GM21515 (cell line): ENCODE measurements at regions not wholly inside any gene's neighbourhood (a gene's known extent, or its start where the extent isn't known, plus 50 kb on each side); places are given as distances from the start of the nearest gene placed in this dataset.

Experiments used
- ATAC-seq: cut with Tn5 transposase; IDR thresholded peaks from one replicate; pipeline ENCODE4 v1.9.1; 2021; ENCODE audit not compliant: unreplicated experiment

DNA sequence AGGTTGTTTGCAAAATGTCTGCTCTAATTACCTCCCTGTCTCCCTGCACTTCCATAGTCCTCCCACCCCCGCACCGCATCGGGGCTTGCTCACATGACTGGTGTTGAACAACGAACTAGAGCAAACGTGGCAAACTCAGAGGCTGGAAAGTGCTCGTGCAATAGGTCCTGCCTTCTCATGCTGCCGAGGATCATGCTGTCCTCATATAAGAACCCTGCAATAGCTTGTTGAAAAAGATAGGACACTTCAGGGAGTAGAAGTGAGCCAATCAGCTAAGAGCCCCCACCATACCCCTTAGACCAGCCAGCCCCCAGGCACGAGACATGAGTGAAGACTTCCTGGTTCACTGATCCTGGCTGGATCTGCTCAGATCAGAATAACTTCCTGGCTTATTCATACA is 219.2 kb downstream of the C6orf118 start:
- no peak for ATAC-seq

DNA sequence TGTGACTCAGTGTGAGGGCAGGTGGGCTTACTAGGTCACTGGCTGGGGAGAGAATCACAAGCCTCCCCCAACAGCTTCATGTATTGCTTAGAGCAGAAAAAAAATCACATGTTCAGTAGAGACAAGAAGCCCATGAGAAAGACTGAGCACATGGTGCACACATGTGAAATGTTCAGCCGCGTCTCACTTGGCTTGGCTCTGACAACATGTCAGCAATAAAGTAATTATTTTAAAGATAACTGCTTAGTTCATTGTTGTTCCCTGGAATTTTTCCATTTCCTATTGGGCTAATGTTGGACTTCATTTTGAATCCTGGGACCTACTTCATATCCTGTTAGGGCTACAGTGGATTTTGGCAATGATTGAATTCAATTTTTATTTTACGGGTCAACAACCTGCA is 222.6 kb downstream of the C6orf118 start:
- no peak for ATAC-seq

DNA sequence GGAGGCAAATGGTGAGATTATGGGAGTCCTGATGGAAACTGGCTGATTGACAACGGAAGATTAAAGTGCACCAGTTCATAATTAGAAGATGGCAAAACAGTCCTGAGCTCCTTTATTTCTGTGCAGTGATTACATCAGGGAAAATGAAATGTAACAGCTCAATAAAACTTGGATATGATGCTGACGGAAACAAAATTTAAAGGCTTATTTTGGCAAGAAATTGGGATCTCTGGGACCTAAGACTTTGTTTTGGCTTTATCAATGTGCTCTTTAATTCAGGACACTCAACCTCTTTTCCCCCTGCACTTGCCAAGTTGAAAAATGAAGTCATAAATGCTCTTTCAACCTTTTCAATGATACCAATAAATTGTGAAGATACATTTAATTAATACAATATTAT is 226.8 kb downstream of the C6orf118 start:
- no peak for ATAC-seq

DNA sequence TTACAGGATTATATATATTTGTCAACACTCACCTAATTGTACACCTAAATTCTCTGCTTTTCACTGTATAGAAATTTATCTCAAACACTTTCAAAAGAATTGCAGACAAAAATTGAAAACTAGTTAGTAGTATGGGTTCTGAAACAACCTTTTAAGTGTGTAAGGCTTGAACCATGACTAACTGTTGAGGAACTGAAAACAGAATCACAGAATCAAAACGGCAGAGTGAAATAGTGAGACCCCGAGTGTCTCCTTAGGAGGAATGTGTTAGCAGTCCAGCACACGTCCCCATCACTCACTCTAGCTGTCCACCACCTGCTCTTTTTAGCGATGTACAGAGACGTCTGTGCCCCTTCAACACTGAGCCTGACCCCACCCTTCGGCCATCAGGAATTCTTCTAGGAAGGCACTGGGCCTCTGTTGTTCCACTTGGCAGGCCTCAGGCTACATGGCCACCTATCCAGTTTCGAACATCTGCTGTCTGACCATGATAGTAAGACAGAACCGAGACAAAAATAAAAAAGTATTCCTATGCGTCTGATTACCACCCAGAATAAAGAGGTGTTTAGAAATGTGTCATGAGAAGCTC is 227.4 kb downstream of the C6orf118 start:
- no peak for ATAC-seq

DNA sequence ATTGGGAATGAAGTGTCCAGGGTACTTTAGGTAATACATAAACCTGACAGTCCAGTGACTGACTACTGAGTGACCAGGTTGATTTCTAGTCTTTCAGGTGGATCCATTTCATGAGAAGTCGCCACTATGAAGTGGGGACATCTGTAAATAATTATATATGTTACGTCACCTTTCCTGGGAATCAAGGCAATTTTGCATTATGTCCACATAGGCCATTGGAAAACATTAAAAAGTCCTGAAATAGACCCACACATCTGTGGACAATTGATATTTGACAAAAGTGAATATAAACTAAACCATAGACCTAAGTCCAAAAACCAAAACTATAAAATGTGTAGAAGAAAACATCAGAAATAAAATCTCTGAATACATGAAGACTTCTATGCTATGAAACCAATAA is 231.5 kb downstream of the C6orf118 start:
- ATAC-seq, result no peak

DNA sequence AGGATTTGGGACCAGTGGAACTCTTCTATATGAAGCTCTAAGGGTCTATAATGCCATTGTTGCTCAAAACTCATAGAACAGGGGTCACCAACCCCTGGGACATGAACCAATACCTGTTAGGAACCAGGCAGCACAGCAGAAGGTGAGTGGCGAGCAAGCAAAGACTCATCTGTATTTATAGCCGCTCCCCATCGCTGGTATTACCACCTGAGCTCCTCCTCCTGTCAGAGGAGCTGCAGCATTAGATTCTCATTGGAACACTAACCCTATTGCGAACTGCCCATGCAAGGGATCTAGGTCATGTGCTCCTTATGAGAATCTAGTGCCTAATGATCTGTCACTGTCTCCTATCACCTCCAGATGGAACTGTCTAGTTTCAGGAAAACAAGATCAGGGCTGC is 237.5 kb downstream of the C6orf118 start:
- no peak for ATAC-seq

DNA sequence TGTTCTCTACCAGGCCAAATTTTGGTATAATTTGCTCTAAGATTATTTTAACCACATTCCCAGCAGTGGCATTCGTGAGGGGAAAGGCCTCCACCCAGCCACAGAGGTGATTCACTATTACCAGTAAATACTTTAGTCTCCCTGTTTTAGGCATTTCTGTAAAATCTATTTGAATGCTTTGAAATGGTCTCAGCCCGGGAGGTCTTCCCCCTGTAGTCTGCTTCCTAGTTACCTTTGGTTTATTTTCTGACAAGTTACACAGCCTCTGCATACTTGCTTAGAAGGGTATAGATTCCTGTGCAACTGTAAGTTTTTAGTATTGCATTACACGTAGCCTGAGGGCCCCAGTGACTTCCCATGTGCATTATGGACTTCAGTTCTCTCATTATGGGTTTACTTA is 248.7 kb downstream of the C6orf118 start:
- ATAC-seq, result no peak

DNA sequence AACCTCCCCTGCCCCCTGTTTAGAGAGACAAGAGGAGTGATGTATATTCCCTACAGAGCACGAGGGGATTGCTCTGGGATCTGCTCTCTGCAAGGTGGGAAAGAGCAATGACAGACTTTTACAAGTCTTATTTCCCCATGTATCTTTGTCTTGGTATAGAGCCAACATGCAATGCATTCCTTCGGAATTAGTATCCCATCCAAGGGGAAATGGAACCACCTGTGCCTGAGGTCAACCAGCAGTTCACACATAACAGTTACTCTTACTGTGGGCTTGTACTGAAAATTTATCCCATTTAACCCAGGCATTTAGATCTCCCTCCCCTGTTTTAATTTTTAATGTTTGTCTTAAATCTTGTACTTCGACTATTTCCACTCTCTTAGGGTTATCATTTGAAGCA is 250.4 kb downstream of the C6orf118 start:
- no peak for ATAC-seq

DNA sequence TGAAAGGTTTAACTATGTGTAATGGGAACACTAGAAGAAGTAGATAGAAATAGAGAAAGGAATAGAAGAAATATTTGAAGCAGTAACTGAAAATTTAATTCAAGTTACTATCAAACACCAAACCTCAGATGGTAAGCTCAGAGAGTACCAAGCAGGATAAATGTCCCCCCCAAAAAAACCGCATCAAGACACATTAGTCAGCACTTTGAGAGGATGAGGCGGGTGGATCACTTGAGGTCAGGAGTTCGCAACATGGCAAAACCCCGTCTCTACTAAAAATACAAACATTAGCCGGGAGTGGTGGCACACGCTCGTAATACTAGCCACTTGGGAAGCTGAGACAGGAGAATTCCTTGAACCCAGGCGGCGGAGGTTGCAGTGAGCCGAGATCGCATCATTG is 253.1 kb downstream of the C6orf118 start:
- ATAC-seq, result no peak

DNA sequence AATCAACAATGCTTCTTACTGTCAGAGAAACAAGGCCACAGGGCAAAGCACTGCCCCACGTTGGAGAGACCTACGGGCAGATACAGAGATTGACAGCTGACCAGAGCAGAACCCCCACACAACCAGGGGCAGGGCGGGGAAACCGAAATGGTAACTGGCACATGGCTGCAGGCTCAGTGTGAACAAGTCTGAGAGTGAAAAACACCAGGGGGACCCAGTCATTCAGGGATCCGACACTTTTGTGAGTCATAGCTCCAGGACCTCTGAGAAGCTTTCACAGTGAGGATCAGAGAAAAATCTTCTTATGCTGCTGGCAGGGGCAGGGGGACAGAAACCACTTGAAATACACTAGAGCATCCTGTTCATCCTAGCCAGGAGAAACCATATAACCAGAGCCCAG is 254.2 kb downstream of the C6orf118 start:
- ATAC-seq, result no peak

DNA sequence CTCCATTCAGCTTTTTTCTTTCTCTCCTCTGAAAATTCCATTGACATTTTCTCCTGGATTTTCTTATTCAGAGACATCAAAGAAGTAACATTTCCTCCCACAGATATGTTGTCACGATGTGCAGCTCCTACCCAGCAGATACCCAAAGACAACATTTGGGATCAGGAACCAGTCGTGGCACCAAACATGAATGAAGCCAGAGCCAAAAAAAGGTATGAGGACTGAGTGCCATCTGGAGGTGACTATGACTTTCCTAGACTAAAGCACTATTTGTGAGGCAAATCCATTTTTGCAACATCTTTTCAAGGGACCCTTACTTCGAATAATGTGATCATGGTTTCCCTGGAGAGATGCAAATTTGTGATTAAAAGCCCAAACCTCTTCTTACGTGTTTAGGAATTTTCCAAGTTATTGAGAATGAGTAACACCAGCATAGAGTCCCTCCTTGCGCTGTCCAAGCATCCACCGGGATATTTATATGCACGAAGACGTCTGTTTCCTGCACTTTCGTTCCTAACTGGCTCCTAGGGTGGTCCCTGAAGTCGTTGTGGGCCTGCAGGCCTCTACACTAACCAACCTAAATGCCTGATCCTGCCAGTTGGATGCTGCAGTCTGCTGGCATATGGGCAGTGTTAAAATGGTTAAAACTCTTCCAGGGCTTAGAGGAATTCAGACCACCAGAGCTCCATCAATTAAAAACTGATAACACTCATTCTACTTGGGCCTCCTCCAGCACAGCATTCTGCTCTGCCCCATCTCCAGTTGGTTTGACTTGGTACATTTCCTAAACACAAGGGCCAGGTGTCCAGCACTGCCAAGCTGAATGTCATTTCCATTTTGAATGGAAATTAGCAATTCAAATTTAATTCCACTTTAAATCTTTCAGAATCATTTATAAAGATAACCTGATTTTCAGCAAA is 256.6 kb downstream of the C6orf118 start:
- no peak for ATAC-seq

DNA sequence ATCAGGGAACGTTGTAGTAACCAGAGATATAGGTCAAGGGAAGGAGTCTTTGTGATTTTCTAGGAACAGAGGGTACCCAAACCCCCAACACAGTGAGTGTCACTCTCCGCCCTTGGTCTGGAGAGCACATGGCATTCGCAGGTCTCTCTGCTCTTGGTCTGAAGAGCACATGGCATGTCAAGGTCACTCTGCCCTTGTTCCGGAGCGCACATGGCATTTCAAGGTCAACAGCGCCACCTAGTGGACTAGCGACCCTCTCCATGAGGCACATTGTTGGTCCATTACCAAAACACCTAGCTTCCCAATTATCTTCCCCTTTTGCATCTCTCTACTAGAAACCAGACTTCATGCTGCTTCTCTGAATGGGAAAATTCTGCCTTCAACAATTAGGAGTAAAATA is 260.0 kb downstream of the C6orf118 start:
- ATAC-seq, result no peak

DNA sequence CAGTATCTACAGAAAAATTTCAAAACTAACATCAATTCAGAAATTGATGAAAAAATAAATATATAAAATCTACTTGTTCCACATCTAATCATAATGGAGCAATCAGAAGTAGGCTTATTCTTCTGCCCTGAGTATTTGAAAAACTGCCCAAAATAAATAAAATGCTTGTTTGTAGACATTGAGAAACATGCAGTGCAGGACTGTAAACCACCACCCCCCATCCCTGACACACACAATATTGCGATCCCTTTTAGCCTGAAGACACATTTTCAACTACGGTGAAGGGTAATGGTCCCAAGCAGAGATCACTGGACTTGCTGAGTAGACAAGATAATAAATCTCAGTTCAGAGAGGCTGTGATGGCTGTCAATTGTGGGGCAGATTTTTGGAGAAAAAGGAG is 261.5 kb downstream of the C6orf118 start:
- no peak for ATAC-seq

DNA sequence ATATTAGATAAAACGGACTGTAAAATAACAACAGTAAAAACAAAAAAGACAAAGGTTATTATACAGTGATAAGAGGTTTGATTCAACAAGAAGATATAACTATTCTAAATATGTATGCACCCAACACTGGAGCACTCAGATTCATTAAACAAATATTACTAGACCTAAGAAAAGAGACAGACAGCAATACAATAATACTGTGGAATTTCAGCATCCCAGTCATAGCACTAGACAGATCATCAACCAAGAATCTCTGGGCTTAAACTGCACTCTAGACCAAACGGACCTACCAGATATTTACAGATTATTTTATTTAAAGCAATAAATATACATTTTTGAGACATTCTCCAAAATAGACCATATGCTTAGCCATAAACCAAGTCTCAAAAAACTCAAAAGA is 263.8 kb downstream of the C6orf118 start:
- no peak for ATAC-seq

DNA sequence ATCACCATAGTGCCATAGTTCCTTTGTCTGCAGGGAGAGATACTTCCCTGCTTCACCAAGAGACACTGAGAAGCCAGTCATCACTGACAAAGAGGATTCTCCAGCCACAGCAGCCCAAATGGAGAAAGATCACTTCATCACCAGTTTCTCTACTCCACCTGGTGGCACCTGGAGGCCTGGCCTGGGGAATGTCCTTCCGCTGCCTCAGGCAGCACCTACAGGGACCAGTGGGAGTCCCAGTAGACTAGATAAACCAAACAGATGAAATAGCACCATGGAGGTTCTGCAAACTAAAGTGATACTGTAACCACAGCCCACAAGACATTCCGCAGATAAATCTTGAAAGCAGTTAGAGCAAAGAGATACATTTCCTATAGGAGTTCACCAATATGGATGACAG is 266.5 kb downstream of the C6orf118 start:
- no peak for ATAC-seq

DNA sequence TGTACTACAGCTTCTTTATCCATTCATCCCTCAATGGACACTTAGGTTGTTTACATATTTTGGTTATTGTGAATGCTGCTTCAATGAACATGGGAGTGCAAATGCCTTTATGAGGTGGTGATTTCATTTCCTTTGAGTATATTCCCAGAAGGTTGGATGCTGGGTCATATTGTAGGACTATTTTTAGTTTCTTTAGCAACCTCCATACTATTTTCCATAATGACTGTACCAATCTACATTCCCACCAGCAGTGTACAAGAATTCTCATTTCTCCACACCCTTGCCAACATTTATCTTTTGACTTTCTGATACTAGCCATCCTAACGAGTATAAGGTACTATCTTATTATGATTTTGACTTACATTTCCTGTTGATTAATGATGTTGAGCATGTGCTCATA is 269.0 kb downstream of the C6orf118 start:
- no peak for ATAC-seq

DNA sequence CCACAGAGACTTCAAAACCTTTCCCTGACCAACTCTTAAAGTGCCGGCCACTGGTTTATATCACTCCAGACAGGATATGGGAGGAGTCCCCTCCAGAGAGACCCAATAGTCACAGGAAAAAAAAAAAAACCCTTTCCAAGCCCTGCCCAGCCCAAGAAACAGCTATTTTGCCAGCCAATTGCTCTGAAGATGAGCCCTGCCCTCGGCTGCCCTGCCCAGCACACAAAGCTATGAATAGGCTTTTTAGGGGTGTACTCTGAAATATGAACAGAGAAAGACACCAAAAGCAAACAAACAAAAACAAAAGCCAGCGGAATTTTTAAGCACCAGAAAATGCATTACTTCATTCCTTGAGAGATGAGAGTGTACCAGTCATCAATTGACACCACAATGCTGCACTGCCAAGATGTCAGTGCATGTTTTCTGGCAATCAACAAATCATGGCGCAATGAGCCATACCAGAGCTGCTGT is 275.1 kb downstream of the C6orf118 start:
- ATAC-seq, result no peak

DNA sequence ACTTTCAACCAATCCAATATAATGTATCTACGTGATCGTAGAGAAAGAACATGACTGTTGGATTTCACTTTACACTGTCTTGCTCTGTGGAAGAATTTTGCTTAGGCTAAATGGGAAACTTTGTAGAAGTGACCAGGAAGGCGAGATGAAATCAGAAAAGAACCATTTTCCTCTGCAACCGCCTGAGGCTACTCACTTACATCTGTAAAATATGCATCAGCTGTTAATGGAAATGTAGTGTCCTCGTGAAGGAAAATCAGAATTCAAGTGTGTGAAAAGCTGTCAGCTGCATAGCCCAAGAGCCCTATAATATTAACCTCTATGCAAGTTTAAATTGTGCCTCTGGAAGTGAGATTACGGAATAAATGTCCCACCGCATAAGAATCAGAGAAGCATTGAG is 277.9 kb downstream of the C6orf118 start:
- ATAC-seq, result no peak

DNA sequence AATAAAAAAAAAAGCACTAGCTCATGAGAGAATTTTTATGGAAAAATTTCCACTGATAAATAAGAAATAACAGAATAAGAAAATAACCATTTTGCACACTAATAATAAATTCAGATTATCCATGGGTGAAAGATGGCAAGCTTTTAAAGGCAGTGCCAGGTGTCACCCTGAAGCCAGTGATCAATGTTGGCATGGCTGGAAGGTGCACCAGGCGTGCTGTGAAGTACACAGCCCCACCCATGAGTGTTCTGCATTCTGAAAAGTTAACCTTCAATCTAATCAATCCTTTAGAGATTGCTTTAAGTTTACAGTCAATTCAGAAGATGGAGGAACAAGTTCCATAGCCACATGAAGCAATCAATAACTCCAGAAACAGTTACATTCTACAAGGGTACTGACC is 284.4 kb downstream of the C6orf118 start:
- no peak for ATAC-seq

DNA sequence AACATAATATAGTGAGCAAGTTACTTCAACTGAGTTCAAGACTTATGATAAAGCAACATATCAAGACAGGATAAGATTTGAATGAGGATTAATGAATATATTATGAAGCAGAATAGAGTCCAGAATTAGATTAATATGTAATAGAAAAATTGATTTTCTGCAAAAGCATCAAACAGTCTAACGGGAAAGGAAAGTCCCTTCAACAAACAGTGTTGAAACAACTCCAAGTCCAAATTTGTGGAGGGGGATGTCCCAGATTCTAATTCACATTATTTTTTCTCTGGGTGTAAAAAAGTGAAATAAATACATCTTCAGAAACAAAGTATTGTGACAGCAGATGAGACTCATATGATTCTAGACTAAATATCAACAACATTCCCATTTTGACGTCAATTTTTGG is 289.7 kb downstream of the C6orf118 start:
- no peak for ATAC-seq

DNA sequence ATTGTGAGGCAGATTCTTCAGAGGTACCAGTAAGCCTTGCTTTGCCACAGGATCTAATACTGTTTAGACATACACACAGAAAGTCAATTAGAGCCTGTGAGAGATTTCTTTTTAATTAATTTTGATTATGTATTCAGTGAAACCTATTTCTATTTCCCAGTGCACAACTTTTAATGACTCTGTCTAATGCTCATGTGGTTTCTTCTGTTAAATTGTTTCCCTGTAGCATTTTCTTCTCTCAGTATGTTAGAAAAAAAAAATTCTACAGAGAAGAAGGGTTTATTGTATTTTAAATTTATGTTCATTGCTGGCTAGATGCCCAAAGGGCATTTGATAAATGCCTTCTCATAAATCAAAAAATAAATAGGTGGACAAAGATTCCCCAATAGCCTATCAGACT is 293.7 kb downstream of the C6orf118 start:
- no peak for ATAC-seq

DNA sequence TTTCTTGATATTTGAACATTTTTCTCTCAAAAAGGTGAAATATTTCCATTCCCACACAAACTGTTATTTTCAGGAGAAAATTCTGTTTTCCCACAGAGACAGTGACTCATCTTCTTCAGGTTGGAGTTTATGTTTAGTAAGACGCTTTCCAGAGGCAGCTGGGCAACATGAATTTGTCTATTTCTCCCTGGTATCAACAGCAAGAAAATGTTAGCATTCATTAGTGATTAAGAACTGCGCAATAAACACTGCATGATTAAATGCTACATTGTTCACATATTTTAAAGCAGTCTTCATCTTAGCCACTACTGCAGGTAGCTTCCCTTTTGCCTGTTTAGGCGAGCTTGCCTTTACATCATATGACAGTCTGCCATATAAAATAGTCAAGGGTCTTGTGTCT is 295.7 kb downstream of the C6orf118 start:
- ATAC-seq, result no peak

DNA sequence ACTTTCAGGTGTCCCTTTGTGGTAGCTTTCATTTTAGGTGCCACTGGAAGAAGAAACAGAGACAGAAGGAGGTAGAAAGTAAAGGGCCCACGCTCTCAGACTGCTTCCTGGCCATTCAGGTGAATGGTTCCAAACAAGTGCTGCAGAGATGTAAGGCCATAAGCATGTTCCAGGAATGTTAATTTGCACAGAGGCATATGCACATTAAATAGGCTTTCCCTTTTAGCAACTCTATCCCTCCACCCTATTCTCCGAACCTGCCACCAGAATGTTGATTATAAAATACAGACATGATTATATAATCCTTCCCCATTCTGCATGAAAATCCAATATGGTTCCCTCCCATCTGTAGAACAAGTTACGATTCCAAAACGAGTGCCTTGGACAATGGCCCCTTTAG is 297.2 kb downstream of the C6orf118 start:
- no peak for ATAC-seq
